HEK293T (cell line): ENCODE measurements at regions not wholly inside any gene's neighbourhood (a gene's known extent, or its start where the extent isn't known, plus 50 kb on each side); places are given as distances from the start of the nearest gene placed in this dataset.

Experiments used
- ARNT ChIP-seq: fragments of 450-650 bp; IDR thresholded peaks from 2 replicates; pipeline ENCODE4 v1.6.1; 2017; ENCODE audit warnings: mild to moderate bottlenecking
- ELF4 ChIP-seq: fragments of 450-650 bp; IDR thresholded peaks from 2 replicates; pipeline ENCODE4 v1.6.1; 2017; ENCODE audit warnings: antibody characterized with exemption
- FOXA1 ChIP-seq: fragments of 450-650 bp; IDR thresholded peaks from 2 replicates; pipeline ENCODE4 v1.6.1; 2016; ENCODE audit warnings: mild to moderate bottlenecking
- FOXM1 ChIP-seq: fragments of 450-650 bp; IDR thresholded peaks from 2 replicates; pipeline ENCODE4 v1.6.1; 2017; ENCODE audit warnings: mild to moderate bottlenecking, borderline replicate concordance
- SUZ12 ChIP-seq: fragments of 450-650 bp; IDR thresholded peaks from 2 replicates; pipeline ENCODE4 v1.6.1; 2016; ENCODE audit warnings: mild to moderate bottlenecking

GRCh38 chr5:38112938-38113337, 145.4 kb upstream of the EGFLAM start:
- TF ChIP-seq FOXA1 (no peak), ARNT (no peak), ELF4 (no peak), SUZ12 (no peak), FOXM1 (no peak)
